Muscle of arm (tissue), 1 donor: ENCODE measurements at regions not wholly inside any gene's neighbourhood (a gene's known extent, or its start where the extent isn't known, plus 50 kb on each side); places are given as distances from the start of the nearest gene placed in this dataset.
"Not testable (repeated sequence)": the region's sequence is repeated elsewhere in the genome, so short reads cannot be mapped to it uniquely, and the experiment has no call there.

Experiments
- DNase-seq: peaks from one replicate; pipeline ENCODE4 v3.0.0-alpha.2; 2013

- DNase-seq: no peak
Observed at GRCh38 chr2:144671695-144672455, 152.0 kb upstream of the ZEB2 start.

GRCh38 chr2:144670738-144671137, 150.8 kb upstream of the ZEB2 start:
- DNase-seq: no peak

GRCh38 chr2:144670080-144670479, 150.2 kb upstream of the ZEB2 start:
- no peak for DNase-seq

- no peak for DNase-seq
Observed at GRCh38 chr2:144669196-144669987, 149.5 kb upstream of the ZEB2 start.

- no peak for DNase-seq
Observed at GRCh38 chr2:144668493-144669110, 148.7 kb upstream of the ZEB2 start.

- DNase-seq: no peak
Observed at GRCh38 chr2:144666032-144666431, 146.1 kb upstream of the ZEB2 start.

- DNase-seq: no peak
Observed at GRCh38 chr2:144663207-144663606, 143.3 kb upstream of the ZEB2 start.

- DNase-seq: no peak
Observed at GRCh38 chr2:144660518-144661316, 140.8 kb upstream of the ZEB2 start.

- no peak for DNase-seq
Observed at GRCh38 chr2:144659731-144660275, 139.9 kb upstream of the ZEB2 start.

GRCh38 chr2:144654523-144654922, 134.6 kb upstream of the ZEB2 start:
- no peak for DNase-seq

- no peak for DNase-seq
Observed at GRCh38 chr2:144650907-144651306, 131.0 kb upstream of the ZEB2 start.

GRCh38 chr2:144648837-144649465, 129.0 kb upstream of the ZEB2 start:
- DNase-seq: no peak

- no peak for DNase-seq
Observed at GRCh38 chr2:144645083-144645778, 125.3 kb upstream of the ZEB2 start.

GRCh38 chr2:144644549-144644948, 124.6 kb upstream of the ZEB2 start:
- DNase-seq: no peak

GRCh38 chr2:144643537-144644336, 123.8 kb upstream of the ZEB2 start:
- DNase-seq: no peak

GRCh38 chr2:144642856-144643255, 122.9 kb upstream of the ZEB2 start:
- no peak for DNase-seq

- DNase-seq: no peak
Observed at GRCh38 chr2:144642131-144642530, 122.2 kb upstream of the ZEB2 start.

GRCh38 chr2:144638250-144638649, 118.3 kb upstream of the ZEB2 start:
- DNase-seq: not testable (repeated sequence)

- DNase-seq: not testable (repeated sequence)
Observed at GRCh38 chr2:144636860-144637259, 116.9 kb upstream of the ZEB2 start.

GRCh38 chr2:144632809-144633208, 112.9 kb upstream of the ZEB2 start:
- no peak for DNase-seq
